A549 (cell line): ENCODE measurements at regions not wholly inside any gene's neighbourhood (a gene's known extent, or its start where the extent isn't known, plus 50 kb on each side); places are given as distances from the start of the nearest gene placed in this dataset.

Source experiments
- ATAC-seq, 2 experiments: fragments of 200-7000 bp in 1 of 2; fragments of >200 bp in 1 of 2; cut with Nextera tagmentation in 1 of 2; cut with Tn5 transposase in 1 of 2; 3 replicates each; pipeline versions ENCODE4 v1.8.0 to v1.9.1; 2018 to 2020; ENCODE audit warnings: mild to moderate bottlenecking in 1 of 2, moderate library complexity in 1 of 2
- CTCF ChIA-PET: fragments of 300-600 bp; sonication (Branson Sonifier 250); formaldehyde crosslinking; extraction: SDS; loops from one replicate; lab custom pipeline; 2021; ENCODE audit warnings: antibody characterized with exemption, inconsistent platforms; lab: Yijun Ruan, JAX
- POLR2A ChIA-PET: fragments of 350-600 bp; formaldehyde crosslinking; extraction: SDS; loops from one replicate; lab custom pipeline; 2021; ENCODE audit warnings: antibody characterized with exemption, inconsistent platforms; lab: Yijun Ruan, JAX
- DNase-seq, 2 experiments: peaks; one replicate each; pipeline versions ENCODE4 v3.0.0 to v3.0.0-alpha.2; 2011 to 2016; ENCODE audit warnings: low read depth in 1 of 2, low spot score in 1 of 2
- FAIRE-seq: peaks from 2 replicates; lab custom pipeline; 2011; peaks lifted over from hg19 to GRCh38; lab: Jason Lieb, UNC
- H3K27ac ChIP-seq, 2 experiments: fragments of >200 bp; sonication (Bioruptor Twin); formaldehyde crosslinking; 3 replicates each; pipeline ENCODE4 v1.5.1; 2016 to 2017
- H3K4me1 ChIP-seq: fragments of >200 bp; sonication (Bioruptor Twin); formaldehyde crosslinking; 3 replicates; pipeline ENCODE4 v1.6.1; 2016
- H3K4me2 ChIP-seq: fragments of >200 bp; sonication (Bioruptor Twin); formaldehyde crosslinking; 3 replicates; pipeline ENCODE4 v1.6.1; 2016
- H3K4me3 ChIP-seq: fragments of >200 bp; sonication (Bioruptor Twin); formaldehyde crosslinking; 3 replicates; pipeline ENCODE4 v1.5.1; 2016
- H3K9me3 ChIP-seq: fragments of >200 bp; sonication (Bioruptor Twin); formaldehyde crosslinking; 3 replicates; pipeline ENCODE4 v1.6.1; 2016
- CBX2 ChIP-seq: fragments of 200-600 bp; sonication (generic); IDR thresholded peaks from 2 replicates; pipeline ENCODE4 v1.6.1; 2016; ENCODE audit warnings: low read depth, mild to moderate bottlenecking, borderline replicate concordance
- CBX8 ChIP-seq: fragments of 200-600 bp; sonication (generic); IDR thresholded peaks from 2 replicates; pipeline ENCODE4 v1.6.1; 2016
- ELK1 ChIP-seq: fragments of 150-350 bp; IDR thresholded peaks from 2 replicates; pipeline ENCODE4 v1.6.1; 2014; ENCODE audit warnings: low read depth, mild to moderate bottlenecking, low read length
- ESRRA ChIP-seq: fragments of 150-350 bp; IDR thresholded peaks from 2 replicates; pipeline ENCODE4 v1.6.1; 2014; ENCODE audit warnings: mild to moderate bottlenecking, low read length, borderline replicate concordance
- FOSB ChIP-seq: fragments of 250-450 bp; sonication (Bioruptor Pico); IDR thresholded peaks from 2 replicates; pipeline ENCODE4 v1.5.0; 2020; ENCODE audit warnings: mild to moderate bottlenecking, moderate library complexity
- FOSL2 ChIP-seq, 2 experiments: fragments of 450-650 bp in 1 of 2; fragments of >200 bp in 1 of 2; sonication (Bioruptor Twin) in 1 of 2; formaldehyde crosslinking; IDR thresholded peaks; 2 replicates each; pipeline versions ENCODE4 v1.5.0 to v1.6.1; 2016 to 2020; ENCODE audit warnings: mild to moderate bottlenecking in 1 of 2, moderate library complexity in 1 of 2
- FOXS1 ChIP-seq: fragments of 250-450 bp; sonication (Bioruptor Pico); IDR thresholded peaks from 2 replicates; pipeline ENCODE4 v1.5.0; 2020; ENCODE audit warnings: mild to moderate bottlenecking, moderate library complexity
- JUNB ChIP-seq: fragments of >200 bp; sonication (Bioruptor Twin); formaldehyde crosslinking; IDR thresholded peaks from 2 replicates; pipeline ENCODE4 v1.6.1; 2016
- KDM1A ChIP-seq: fragments of 200-600 bp; sonication (generic); IDR thresholded peaks from 2 replicates; pipeline ENCODE4 v1.6.1; 2016; ENCODE audit warnings: low read depth, mild to moderate bottlenecking
- MYC ChIP-seq: IDR thresholded peaks from 2 replicates; pipeline ENCODE4 v1.6.1; 2012; ENCODE audit warnings: mild to moderate bottlenecking, inconsistent platforms, low read length, improper control_type of control experiment, borderline replicate concordance
- POLR2AphosphoS2 ChIP-seq: conservative IDR thresholded peaks from 2 replicates; pipeline ENCODE4 v1.6.1; 2012; ENCODE audit warnings: low read length, improper control_type of control experiment, inconsistent platforms
- RFX5 ChIP-seq: fragments of 450-650 bp; IDR thresholded peaks from 2 replicates; pipeline ENCODE4 v1.7.1; 2014; ENCODE audit warnings: antibody characterized with exemption, mild to moderate bottlenecking, moderate library complexity
- RNF2 ChIP-seq: fragments of 200-600 bp; sonication (generic); IDR thresholded peaks from 2 replicates; pipeline ENCODE4 v1.6.1; 2016; ENCODE audit warnings: low read depth, mild to moderate bottlenecking, antibody characterized with exemption, moderate library complexity, borderline replicate concordance
- SREBF2 ChIP-seq: fragments of 450-650 bp; IDR thresholded peaks from 2 replicates; pipeline ENCODE4 v1.6.1; 2014; ENCODE audit warnings: mild to moderate bottlenecking, moderate library complexity
- TP53 ChIP-seq: fragments of 250-450 bp; sonication (Bioruptor Pico); IDR thresholded peaks from 2 replicates; pipeline ENCODE4 v1.5.0; 2021; ENCODE audit warnings: mild to moderate bottlenecking, moderate library complexity
- ZFP36 ChIP-seq: fragments of 450-650 bp; IDR thresholded peaks from 2 replicates; pipeline ENCODE4 v1.6.1; 2014; ENCODE audit warnings: borderline replicate concordance; ENCODE audit not compliant: partially characterized antibody
- WGBS: methylation state at CpG from one replicate; pipeline ENCODE4 v1.1.6; 2017; ENCODE audit errors: missing lambda C conversion rate; 5-methylcytosine and 5-hydroxymethylcytosine counted together
- TF ChIP-seq, protein P1 (sequence below): fragments of >200 bp; sonication (Bioruptor Twin); formaldehyde crosslinking; IDR thresholded peaks from 3 replicates; pipeline ENCODE4 v1.5.1; 2016

- TF ChIP-seq, protein P1, sequence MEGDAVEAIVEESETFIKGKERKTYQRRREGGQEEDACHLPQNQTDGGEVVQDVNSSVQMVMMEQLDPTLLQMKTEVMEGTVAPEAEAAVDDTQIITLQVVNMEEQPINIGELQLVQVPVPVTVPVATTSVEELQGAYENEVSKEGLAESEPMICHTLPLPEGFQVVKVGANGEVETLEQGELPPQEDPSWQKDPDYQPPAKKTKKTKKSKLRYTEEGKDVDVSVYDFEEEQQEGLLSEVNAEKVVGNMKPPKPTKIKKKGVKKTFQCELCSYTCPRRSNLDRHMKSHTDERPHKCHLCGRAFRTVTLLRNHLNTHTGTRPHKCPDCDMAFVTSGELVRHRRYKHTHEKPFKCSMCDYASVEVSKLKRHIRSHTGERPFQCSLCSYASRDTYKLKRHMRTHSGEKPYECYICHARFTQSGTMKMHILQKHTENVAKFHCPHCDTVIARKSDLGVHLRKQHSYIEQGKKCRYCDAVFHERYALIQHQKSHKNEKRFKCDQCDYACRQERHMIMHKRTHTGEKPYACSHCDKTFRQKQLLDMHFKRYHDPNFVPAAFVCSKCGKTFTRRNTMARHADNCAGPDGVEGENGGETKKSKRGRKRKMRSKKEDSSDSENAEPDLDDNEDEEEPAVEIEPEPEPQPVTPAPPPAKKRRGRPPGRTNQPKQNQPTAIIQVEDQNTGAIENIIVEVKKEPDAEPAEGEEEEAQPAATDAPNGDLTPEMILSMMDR: no peak
- TF ChIP-seq KDM1A (no peak), JUNB (no peak), FOSB (CRISPR knock-in tag) (no peak), CBX8 (no peak), ELK1 (no peak), ZFP36 (no peak), TP53 (no peak), FOXS1 (CRISPR knock-in tag) (no peak)
Measured at GRCh38 chr3:96705895-96706294, 108.5 kb upstream of the EPHA6 start (continued).

- ChIA-PET CTCF (no interaction called here), POLR2A (no interaction called here)
- Histone ChIP-seq H3K4me2 (peak overlapping the region; percentile 58; the same call in 1 of the 3 replicates), H3K27ac (no peak overlapping the region), H3K4me1 (peaks cover 13% of the 10 kb centered on the region; the same call in 1 of the 3 replicates), H3K9me3 (no peaks in the 10 kb centered on the region)
- no peak for DNase-seq
- no peak for FAIRE-seq
- TF ChIP-seq ESRRA (no peak), POLR2AphosphoS2 (no peak), RNF2 (no peak)
- TF ChIP-seq, all 56 proteins: peak for 0
- ATAC-seq: no peak
- H3K4me3 ChIP-seq: no peak overlapping the region
Measured at GRCh38 chr3:96706509-96706908, 107.9 kb upstream of the EPHA6 start.

GRCh38 chr3:96711816-96712215 is 102.6 kb upstream of the EPHA6 start:
- TF ChIP-seq MYC (no peak), TP53 (no peak), FOSL2 (IDR thresholded peaks at IDR 0.05) (no peak), FOSL2 (CRISPR knock-in tag; IDR thresholded peaks at IDR 0.05) (no peak)
- ATAC-seq (no peak), DNase-seq (no peak), FAIRE-seq (no peak)
- 18% methylated on average over 2 of the region's 2 CpGs for WGBS
- no peaks in the 10 kb centered on the region for H3K4me1 ChIP-seq
- H3K9me3 ChIP-seq: no peaks in the 10 kb centered on the region
- H3K4me2 ChIP-seq: no peak overlapping the region
- no peak overlapping the region for H3K27ac ChIP-seq
- ChIA-PET POLR2A (no interaction called here), CTCF (no interaction called here)
- no peak overlapping the region for H3K4me3 ChIP-seq

GRCh38 chr3:96712792-96713191 is 101.6 kb upstream of the EPHA6 start:
- TF ChIP-seq FOSB (CRISPR knock-in tag) (no peak), SREBF2 (no peak), CBX2 (no peak), RFX5 (no peak)
- TF ChIP-seq, all 56 proteins: peak for 0
- H3K4me2 ChIP-seq: no peak overlapping the region
- ChIA-PET POLR2A (no interaction called here), CTCF (no interaction called here)
- ATAC-seq (no peak), FAIRE-seq (no peak), DNase-seq (no peak)
- H3K4me3 ChIP-seq: no peak overlapping the region
- H3K4me1 ChIP-seq: no peaks in the 10 kb centered on the region
- 9% methylated on average over 2 of the region's 2 CpGs for WGBS
- no peak overlapping the region for H3K27ac ChIP-seq
- H3K9me3 ChIP-seq: no peaks in the 10 kb centered on the region
